ENCODE measurements at regions not wholly inside any gene's neighbourhood (a gene's known extent, or its start where the extent isn't known, plus 50 kb on each side); places are given as distances from the start of the nearest gene placed in this dataset.

DNA sequence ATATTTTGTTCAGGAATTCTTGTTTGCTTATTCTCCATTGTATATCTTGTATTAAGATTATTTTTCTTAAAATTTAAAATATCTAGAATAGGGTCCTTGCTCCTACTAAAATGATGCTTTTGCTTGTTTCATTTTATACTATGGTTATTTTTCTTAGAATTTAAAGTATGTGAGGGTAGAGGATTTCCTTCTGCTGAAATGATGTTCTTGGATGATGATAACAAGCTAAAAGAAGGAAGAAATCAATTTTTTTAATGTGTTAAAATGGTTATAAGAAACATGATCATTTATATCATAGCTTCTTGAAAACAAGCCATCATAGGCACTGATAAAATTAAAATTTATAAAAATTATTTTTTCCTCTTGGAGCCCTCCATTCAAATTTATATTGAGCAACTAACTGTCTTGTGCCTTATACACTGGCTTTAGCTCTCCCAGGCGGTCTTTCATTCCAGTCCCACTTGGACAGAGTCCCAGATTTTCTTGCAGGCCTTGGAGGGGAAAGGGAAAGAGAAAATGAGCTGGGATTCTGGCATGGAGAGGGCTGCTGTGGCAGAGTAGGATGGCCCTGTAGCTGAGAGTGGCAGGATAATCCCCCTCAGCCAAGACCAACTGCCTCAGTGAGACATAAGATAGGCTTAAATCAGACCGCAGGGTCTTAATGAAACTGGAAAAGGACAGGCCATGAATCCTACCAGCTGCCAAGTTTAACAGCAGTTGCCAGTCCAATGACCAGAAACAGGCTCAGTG, 60.2 kb downstream of the DNAJB9 start:
- TF ChIP-seq, protein P1, sequence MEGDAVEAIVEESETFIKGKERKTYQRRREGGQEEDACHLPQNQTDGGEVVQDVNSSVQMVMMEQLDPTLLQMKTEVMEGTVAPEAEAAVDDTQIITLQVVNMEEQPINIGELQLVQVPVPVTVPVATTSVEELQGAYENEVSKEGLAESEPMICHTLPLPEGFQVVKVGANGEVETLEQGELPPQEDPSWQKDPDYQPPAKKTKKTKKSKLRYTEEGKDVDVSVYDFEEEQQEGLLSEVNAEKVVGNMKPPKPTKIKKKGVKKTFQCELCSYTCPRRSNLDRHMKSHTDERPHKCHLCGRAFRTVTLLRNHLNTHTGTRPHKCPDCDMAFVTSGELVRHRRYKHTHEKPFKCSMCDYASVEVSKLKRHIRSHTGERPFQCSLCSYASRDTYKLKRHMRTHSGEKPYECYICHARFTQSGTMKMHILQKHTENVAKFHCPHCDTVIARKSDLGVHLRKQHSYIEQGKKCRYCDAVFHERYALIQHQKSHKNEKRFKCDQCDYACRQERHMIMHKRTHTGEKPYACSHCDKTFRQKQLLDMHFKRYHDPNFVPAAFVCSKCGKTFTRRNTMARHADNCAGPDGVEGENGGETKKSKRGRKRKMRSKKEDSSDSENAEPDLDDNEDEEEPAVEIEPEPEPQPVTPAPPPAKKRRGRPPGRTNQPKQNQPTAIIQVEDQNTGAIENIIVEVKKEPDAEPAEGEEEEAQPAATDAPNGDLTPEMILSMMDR (IDR thresholded peaks at IDR 0.05): no peak
- no peak for TF ChIP-seq EP300 (IDR thresholded peaks at IDR 0.05)
